CD4-positive, alpha-beta T cell (primary cell): ENCODE measurements at regions not wholly inside any gene's neighbourhood (a gene's known extent, or its start where the extent isn't known, plus 50 kb on each side); places are given as distances from the start of the nearest gene placed in this dataset.
"Not testable (repeated sequence)": the region's sequence is repeated elsewhere in the genome, so short reads cannot be mapped to it uniquely, and the experiment has no call there.

Experiments
- ATAC-seq: fragments of 200-7000 bp; cut with Tn5 transposase; one replicate; pipeline ENCODE4 v1.10.0; 2022; ENCODE audit warnings: mild to moderate bottlenecking; ENCODE audit not compliant: poor library complexity
- CTCF ChIA-PET: fragments of 350-600 bp; sonication (Branson Sonifier 250); formaldehyde crosslinking; loops from one replicate; lab custom pipeline; 2021; ENCODE audit warnings: antibody characterized with exemption, inconsistent platforms; lab: Charles Lee
- POLR2A ChIA-PET: fragments of 350-600 bp; sonication (Branson Sonifier 250); formaldehyde crosslinking; loops from one replicate; lab custom pipeline; 2021; ENCODE audit warnings: antibody characterized with exemption, inconsistent platforms; lab: Charles Lee
- DNase-seq, 14 experiments: peaks; one replicate each; pipeline ENCODE4 v3.0.0-alpha.2; 2013 to 2020; ENCODE audit warnings: mixed read lengths in 2 of 14
- H3K27ac ChIP-seq, 2 donors: one replicate each; pipeline versions ENCODE4 v1.5.1 to v1.7.0; 2013; ENCODE audit warnings: low read length in 2 of 2, low read depth in 1 of 2, mild to moderate bottlenecking in 1 of 2
- H3K27me3 ChIP-seq, 2 experiments: 1 replicate in 1 of 2; 2 replicates in 1 of 2; pipeline versions ENCODE4 v1.6.1 to v1.7.0; 2013; ENCODE audit warnings: low read length in 2 of 2, control low read depth in 1 of 2, mild to moderate bottlenecking in 1 of 2, moderate library complexity in 1 of 2; ENCODE audit not compliant: insufficient read depth in 2 of 2, control insufficient read depth in 1 of 2
- H3K36me3 ChIP-seq: one replicate; pipeline ENCODE4 v1.6.1; 2013; ENCODE audit warnings: low read length, control low read depth; ENCODE audit not compliant: insufficient read depth
- H3K4me1 ChIP-seq: one replicate; pipeline ENCODE4 v1.6.1; 2013; ENCODE audit warnings: low read length, control low read depth; ENCODE audit not compliant: insufficient read depth
- H3K4me3 ChIP-seq: one replicate; pipeline ENCODE4 v1.5.1; 2013; ENCODE audit warnings: mild to moderate bottlenecking, low read length, moderate library complexity
- H3K9me3 ChIP-seq, 2 experiments: 1 replicate in 1 of 2; 2 replicates in 1 of 2; pipeline versions ENCODE4 v1.6.1 to v1.7.0; 2013; ENCODE audit warnings: low read length in 2 of 2, mild to moderate bottlenecking in 2 of 2, control low read depth in 1 of 2, moderate library complexity in 1 of 2; ENCODE audit not compliant: control insufficient read depth in 1 of 2, insufficient read depth in 1 of 2
- H3K27ac Mint-ChIP-seq: one replicate; pipeline ENCODE4 v1.8.0; 2020; ENCODE audit warnings: mixed read lengths
- H3K27me3 Mint-ChIP-seq: one replicate; pipeline ENCODE4 v1.8.0; 2021; ENCODE audit warnings: mixed read lengths
- H3K36me3 Mint-ChIP-seq: one replicate; pipeline ENCODE4 v1.8.0; 2021; ENCODE audit warnings: low read depth, mixed read lengths
- H3K4me1 Mint-ChIP-seq: one replicate; pipeline ENCODE4 v1.8.0; 2021; ENCODE audit warnings: low read depth, mixed read lengths
- H3K4me3 Mint-ChIP-seq: one replicate; pipeline ENCODE4 v1.8.0; 2020; ENCODE audit warnings: mild to moderate bottlenecking, mixed read lengths
- H3K9me3 Mint-ChIP-seq: one replicate; pipeline ENCODE4 v1.8.0; 2020; ENCODE audit warnings: mixed read lengths
- intact Hi-C, 2 experiments: fragments of 100-400 bp; cut with DNase I in 1 of 2; cut with micrococcal nuclease in 1 of 2; formaldehyde crosslinking; loops; one replicate each; pipeline versions ENCODE4 v1.15.1 to v1.9.0; 2023 to 2025; cut with DNase I, micrococcal nuclease
- TF ChIP-seq, protein P1 (sequence below): fragments of 200-600 bp; IDR thresholded peaks from one replicate; pipeline ENCODE4 v1.8.0; 2022; ENCODE audit warnings: antibody characterized with exemption, mild to moderate bottlenecking

DNA sequence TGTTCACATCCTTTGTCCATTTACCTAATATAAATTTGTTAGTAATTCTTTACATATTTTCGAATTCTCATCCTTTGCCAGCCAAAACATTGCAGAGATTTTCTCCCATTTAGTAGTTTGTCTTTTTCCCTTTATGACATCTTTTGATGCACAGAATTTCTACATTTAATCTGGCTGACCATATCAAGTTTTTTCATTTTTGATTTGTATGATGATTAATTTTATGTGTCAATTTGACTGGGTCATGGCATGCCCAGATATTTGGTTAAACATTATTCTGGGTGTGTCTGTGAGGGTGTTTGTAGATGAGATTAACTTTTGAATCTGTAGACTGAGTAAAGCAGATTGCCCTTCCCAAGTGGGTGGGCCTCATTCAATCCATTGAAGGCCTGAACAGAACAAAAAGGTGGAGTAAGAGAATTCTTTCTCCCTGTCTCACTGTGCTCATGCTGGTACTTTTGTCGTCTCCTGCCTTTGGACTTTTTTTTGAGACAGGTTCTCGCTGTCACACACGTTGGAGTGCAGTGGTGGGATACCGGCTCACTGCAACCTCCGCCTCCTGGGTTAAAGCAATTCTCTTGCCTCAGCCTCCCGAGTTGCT lies 72.1 kb upstream of the EPB41L1 start:
- Histone ChIP-seq H3K27me3 (peaks cover 11 to 15% of the 10 kb centered on the region in 2 experiments), H3K27ac (no peak overlapping the region), H3K9me3 (no peaks in the 10 kb centered on the region), H3K36me3 (no peaks in the 10 kb centered on the region), H3K4me1 (no peaks in the 10 kb centered on the region), H3K4me3 (no peak overlapping the region)
- POLR2A ChIA-PET: no interaction called here
- no peak for ATAC-seq
- Mint-ChIP-seq H3K36me3 (no peaks in the 10 kb centered on the region), H3K27me3 (peaks cover 35% of the 10 kb centered on the region), H3K9me3 (no peaks in the 10 kb centered on the region), H3K27ac (no peak overlapping the region), H3K4me3 (no peak overlapping the region), H3K4me1 (no peaks in the 10 kb centered on the region)
- intact Hi-C loops: no loop called here
- TF ChIP-seq, protein P1, sequence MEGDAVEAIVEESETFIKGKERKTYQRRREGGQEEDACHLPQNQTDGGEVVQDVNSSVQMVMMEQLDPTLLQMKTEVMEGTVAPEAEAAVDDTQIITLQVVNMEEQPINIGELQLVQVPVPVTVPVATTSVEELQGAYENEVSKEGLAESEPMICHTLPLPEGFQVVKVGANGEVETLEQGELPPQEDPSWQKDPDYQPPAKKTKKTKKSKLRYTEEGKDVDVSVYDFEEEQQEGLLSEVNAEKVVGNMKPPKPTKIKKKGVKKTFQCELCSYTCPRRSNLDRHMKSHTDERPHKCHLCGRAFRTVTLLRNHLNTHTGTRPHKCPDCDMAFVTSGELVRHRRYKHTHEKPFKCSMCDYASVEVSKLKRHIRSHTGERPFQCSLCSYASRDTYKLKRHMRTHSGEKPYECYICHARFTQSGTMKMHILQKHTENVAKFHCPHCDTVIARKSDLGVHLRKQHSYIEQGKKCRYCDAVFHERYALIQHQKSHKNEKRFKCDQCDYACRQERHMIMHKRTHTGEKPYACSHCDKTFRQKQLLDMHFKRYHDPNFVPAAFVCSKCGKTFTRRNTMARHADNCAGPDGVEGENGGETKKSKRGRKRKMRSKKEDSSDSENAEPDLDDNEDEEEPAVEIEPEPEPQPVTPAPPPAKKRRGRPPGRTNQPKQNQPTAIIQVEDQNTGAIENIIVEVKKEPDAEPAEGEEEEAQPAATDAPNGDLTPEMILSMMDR: no peak
- CTCF ChIA-PET: no interaction called here
- DNase-seq: no peak

DNA sequence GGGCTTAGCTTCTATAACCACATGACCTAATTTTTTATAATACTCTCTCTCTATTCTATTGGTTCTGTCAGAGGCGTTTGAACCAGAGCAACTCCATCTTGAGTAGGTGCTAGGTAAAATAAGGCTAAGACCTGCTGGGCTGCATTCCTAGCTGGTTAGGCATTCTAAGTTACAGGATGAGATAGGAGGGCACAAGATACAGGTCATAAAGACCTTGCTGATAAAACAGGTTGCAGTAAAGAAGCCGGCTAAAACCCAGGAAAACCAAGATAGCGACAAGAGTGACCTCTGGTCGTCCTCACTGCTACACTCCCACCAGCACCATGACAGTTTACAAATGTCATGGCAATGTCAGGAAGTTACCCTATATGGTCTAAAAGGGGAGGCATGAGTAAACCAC lies 71.3 kb upstream of the EPB41L1 start:
- H3K27me3 Mint-ChIP-seq: peaks cover 33% of the 10 kb centered on the region
- H3K27ac ChIP-seq, H3K4me1 Mint-ChIP-seq, POLR2A ChIA-PET, H3K4me3 ChIP-seq, H3K9me3 ChIP-seq, H3K27ac Mint-ChIP-seq, H3K36me3 Mint-ChIP-seq, CTCF ChIA-PET, H3K9me3 Mint-ChIP-seq, ATAC-seq, H3K4me3 Mint-ChIP-seq, DNase-seq, H3K36me3 ChIP-seq, intact Hi-C loops, H3K4me1 ChIP-seq: not testable (repeated sequence)
- H3K27me3 ChIP-seq: peaks cover 14 to 15% of the 10 kb centered on the region in 2 experiments

DNA sequence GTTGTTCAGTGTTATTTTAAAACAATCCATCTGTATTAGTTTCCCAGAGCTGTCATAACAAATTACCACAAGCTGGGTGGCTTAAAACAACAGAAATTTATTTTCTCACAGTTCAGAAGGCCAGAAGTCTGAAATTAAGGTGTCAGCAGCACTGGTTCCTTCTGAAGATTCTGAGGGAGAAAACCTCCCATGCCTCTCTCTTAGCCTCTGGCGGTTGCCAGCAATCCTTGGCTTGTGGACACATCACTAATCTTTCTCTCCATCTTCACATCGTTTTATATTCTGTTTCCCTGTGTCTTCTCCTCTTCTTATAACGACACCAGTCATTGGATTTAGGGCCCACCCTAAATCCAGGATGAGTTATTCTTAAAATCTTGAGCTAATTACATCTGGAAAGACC lies 70.2 kb upstream of the EPB41L1 start:
- no peaks in the 10 kb centered on the region for H3K9me3 Mint-ChIP-seq
- CTCF ChIA-PET: no interaction called here

More for the DNA sequence above, 70.2 kb upstream of the EPB41L1 start:
- H3K9me3 ChIP-seq: no peaks in the 10 kb centered on the region
- no peak overlapping the region for H3K27ac ChIP-seq
- H3K4me1 Mint-ChIP-seq: no peaks in the 10 kb centered on the region
- H3K4me3 ChIP-seq: no peak overlapping the region
- POLR2A ChIA-PET: no interaction called here
- H3K27me3 ChIP-seq: peaks cover 15 to 21% of the 10 kb centered on the region in 2 experiments
- H3K4me1 ChIP-seq: no peaks in the 10 kb centered on the region
- ATAC-seq (no peak), DNase-seq (no peak)
- H3K36me3 Mint-ChIP-seq: no peaks in the 10 kb centered on the region
- no peak overlapping the region for H3K27ac Mint-ChIP-seq
- no peaks in the 10 kb centered on the region for H3K36me3 ChIP-seq
- TF ChIP-seq, protein P1: no peak
- peaks cover 40% of the 10 kb centered on the region for H3K27me3 Mint-ChIP-seq
- no peak overlapping the region for H3K4me3 Mint-ChIP-seq
- intact Hi-C loops: no loop called here
